ENCODE measurements at regions not wholly inside any gene's neighbourhood (a gene's known extent, or its start where the extent isn't known, plus 50 kb on each side); places are given as distances from the start of the nearest gene placed in this dataset.

DNA sequence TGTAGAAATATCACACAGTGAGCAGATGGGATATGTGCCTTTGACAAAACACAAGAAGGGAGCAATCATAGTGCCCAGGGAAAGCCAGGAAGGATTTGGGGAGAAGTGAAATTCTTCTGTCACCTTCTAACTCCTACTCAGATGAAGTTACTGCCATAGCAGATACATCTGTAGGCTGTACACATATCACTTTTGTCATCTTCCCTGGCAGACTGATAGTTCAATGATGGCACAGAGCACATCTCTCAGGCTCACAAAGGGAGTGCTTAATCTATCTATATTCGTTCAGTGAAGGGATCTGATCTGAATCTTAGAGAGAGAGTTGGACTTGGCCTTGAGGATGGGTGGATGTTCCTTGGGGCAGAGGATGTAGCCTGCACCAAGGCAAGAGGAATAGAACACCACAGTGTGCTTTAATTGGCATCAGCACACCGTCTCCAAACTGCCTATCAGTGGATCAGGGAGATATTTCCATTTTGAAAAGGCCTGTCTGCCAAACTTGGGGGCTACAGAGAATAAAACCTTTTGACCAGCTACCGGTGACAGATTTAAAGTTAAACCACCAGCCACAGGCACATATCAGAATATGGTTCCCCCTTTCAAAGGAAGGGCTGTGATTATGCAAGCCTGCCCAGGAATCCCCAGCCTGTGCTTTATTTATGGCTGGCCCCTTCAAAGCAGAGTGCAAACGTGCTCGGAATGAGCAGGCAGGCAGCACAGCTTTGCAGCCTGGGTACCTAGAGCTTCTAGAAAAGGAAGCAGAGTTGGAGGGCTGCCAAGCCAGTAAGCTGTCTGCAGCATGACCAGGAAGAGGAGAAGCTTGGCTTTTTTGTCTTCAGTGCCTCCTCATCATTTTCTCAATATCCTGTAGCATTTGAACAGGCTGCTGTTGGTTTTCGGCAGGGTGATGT is 165.5 kb upstream of the DYRK2 start:
- no peaks in the 10 kb centered on the region for H3K27me3 ChIP-seq (ENCODE audit: control insufficient read depth in 3 of 3, insufficient read depth in 3 of 3, low read length in 2 of 3)
- H3K36me3 ChIP-seq (ENCODE audit: control insufficient read depth in 4 of 4, insufficient read depth in 4 of 4, low read length in 4 of 4) = no peaks in the 10 kb centered on the region
- TF ChIP-seq, protein P1, sequence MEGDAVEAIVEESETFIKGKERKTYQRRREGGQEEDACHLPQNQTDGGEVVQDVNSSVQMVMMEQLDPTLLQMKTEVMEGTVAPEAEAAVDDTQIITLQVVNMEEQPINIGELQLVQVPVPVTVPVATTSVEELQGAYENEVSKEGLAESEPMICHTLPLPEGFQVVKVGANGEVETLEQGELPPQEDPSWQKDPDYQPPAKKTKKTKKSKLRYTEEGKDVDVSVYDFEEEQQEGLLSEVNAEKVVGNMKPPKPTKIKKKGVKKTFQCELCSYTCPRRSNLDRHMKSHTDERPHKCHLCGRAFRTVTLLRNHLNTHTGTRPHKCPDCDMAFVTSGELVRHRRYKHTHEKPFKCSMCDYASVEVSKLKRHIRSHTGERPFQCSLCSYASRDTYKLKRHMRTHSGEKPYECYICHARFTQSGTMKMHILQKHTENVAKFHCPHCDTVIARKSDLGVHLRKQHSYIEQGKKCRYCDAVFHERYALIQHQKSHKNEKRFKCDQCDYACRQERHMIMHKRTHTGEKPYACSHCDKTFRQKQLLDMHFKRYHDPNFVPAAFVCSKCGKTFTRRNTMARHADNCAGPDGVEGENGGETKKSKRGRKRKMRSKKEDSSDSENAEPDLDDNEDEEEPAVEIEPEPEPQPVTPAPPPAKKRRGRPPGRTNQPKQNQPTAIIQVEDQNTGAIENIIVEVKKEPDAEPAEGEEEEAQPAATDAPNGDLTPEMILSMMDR (IDR thresholded peaks at IDR 0.05; ENCODE audit: control extremely low read depth, extremely low read depth) = no peak
- H3K9ac ChIP-seq (ENCODE audit: insufficient read depth in 1 of 2, low read length in 2 of 2) = no peak overlapping the region
- no peak overlapping the region for H3K4me3 ChIP-seq
- no peak overlapping the region for H3K27ac ChIP-seq (ENCODE audit: low read depth in 1 of 2, low read length in 1 of 2)
- peaks cover 0 to 4% (median 0%) of the 10 kb centered on the region in 4 donors for H3K9me3 ChIP-seq (ENCODE audit: control insufficient read depth in 4 of 4, insufficient read depth in 3 of 4, low read length in 3 of 4)
- peaks cover 0 to 8% (median 4%) of the 10 kb centered on the region in 5 donors for H3K4me1 ChIP-seq (ENCODE audit: control insufficient read depth in 5 of 5, insufficient read depth in 5 of 5, low read length in 5 of 5)
- 10 to 35% methylated on average over 6 of the region's 6 CpGs for WGBS, 2 donors
- no peak for ATAC-seq (ENCODE audit: insufficient read depth, low FRiP score)
- peak; percentile 46 to 77 (median 48) for DNase-seq

DNA sequence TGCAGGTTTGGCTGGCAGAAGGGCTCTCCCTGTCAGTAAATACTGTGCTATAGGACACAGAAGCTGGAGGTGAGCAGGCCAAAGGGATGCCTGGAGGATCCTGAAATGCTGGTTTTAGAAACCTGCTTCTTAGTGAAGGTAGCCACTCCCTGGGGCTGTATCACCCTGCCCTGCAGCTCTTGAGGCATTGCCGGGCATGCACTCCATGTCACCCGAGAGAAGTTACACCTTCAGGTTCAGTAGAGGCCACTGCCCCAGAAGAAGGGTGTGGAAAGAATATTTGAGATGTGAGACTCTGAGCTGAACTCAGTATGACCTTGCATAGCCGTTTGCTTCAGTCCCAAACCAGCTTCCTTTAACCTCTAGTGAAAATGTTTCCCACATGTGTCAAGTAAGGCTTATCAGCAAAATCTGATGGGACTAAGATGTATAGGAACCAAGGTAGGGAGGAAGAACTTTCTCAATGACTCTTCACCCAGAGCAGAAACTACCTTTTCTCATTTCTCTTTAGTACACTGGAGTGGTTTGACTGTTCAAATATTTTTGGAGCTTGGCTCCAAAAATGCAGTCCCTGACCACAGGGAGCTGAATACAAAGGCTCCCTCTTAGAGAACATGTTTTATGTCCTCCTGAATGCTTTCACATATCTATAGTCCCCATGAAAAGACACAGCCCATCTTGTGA is 164.5 kb upstream of the DYRK2 start:
- Histone ChIP-seq H3K27me3 (ENCODE audit: control insufficient read depth in 3 of 3, insufficient read depth in 3 of 3, low read length in 2 of 3) (no peaks in the 10 kb centered on the region), H3K9me3 (ENCODE audit: control insufficient read depth in 4 of 4, insufficient read depth in 3 of 4, low read length in 3 of 4) (peaks cover 0 to 9% (median 0%) of the 10 kb centered on the region in 4 donors), H3K27ac (ENCODE audit: low read depth in 1 of 2, low read length in 1 of 2) (no peak overlapping the region), H3K4me3 (no peak overlapping the region), H3K9ac (ENCODE audit: insufficient read depth in 1 of 2, low read length in 2 of 2) (no peak overlapping the region), H3K36me3 (ENCODE audit: control insufficient read depth in 4 of 4, insufficient read depth in 4 of 4, low read length in 4 of 4) (no peaks in the 10 kb centered on the region), H3K4me1 (ENCODE audit: control insufficient read depth in 5 of 5, insufficient read depth in 5 of 5, low read length in 5 of 5) (peaks cover 0 to 8% (median 4%) of the 10 kb centered on the region in 5 donors)
- no peak for ATAC-seq (ENCODE audit: insufficient read depth, low FRiP score)
- TF ChIP-seq, protein P1 (IDR thresholded peaks at IDR 0.05; ENCODE audit: control extremely low read depth, extremely low read depth) = no peak
- 45 to 62% methylated on average over 3 of the region's 3 CpGs for WGBS, 2 donors
- peak in 1 of 3 donors; percentile 11 for DNase-seq

DNA sequence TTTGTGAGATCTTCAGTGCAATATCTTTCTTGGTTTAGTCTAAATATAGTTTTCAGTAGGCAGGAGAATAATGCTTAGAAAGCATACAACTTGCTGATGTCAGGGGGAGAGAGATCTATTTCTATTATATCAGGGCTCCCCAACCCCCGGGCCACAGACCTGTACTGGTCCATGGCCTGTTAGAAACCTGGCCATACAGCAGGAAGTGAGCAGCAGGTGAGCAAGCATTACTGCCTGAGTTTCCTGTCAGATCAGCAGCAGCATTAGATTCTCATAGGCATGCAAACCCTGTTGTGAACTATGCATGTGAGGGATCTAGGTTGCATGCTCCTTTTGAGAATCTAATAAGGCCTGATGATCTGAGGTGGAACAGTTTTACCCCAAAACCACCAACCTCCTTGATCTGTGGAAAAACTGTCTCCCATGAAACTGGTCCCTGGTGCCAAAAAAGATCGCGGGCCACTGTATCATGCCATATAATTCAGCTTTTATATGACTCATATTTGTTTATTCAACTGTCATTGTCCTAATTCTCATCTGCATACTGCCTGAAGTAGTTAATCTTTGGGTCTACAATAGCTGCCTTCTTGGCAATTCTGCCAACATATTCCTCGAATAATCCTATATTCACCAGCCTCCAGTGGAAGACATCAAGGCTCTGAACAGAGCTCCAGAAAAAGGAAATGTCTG is 163.6 kb upstream of the DYRK2 start:
- no peak overlapping the region for H3K27ac ChIP-seq (ENCODE audit: low read depth in 1 of 2, low read length in 1 of 2)
- no peaks in the 10 kb centered on the region for H3K27me3 ChIP-seq (ENCODE audit: control insufficient read depth in 3 of 3, insufficient read depth in 3 of 3, low read length in 2 of 3)
- no peak overlapping the region for H3K4me3 ChIP-seq
- no peak overlapping the region for H3K9ac ChIP-seq (ENCODE audit: insufficient read depth in 1 of 2, low read length in 2 of 2)
- WGBS, 2 donors = 83 to 85% methylated on average over 4 of the region's 4 CpGs
- ATAC-seq (ENCODE audit: insufficient read depth, low FRiP score) (no peak), DNase-seq (no peak)
- TF ChIP-seq, protein P1 (IDR thresholded peaks at IDR 0.05; ENCODE audit: control extremely low read depth, extremely low read depth) = no peak
- peaks cover 0 to 12% (median under 1%) of the 10 kb centered on the region in 4 donors for H3K9me3 ChIP-seq (ENCODE audit: control insufficient read depth in 4 of 4, insufficient read depth in 3 of 4, low read length in 3 of 4)
- peaks cover 0 to 8% (median 4%) of the 10 kb centered on the region in 5 donors for H3K4me1 ChIP-seq (ENCODE audit: control insufficient read depth in 5 of 5, insufficient read depth in 5 of 5, low read length in 5 of 5)
- H3K36me3 ChIP-seq (ENCODE audit: control insufficient read depth in 4 of 4, insufficient read depth in 4 of 4, low read length in 4 of 4) = no peaks in the 10 kb centered on the region

Data from lung (tissue), 11 donors.